GM19238 (cell line): ENCODE measurements at regions not wholly inside any gene's neighbourhood (a gene's known extent, or its start where the extent isn't known, plus 50 kb on each side); places are given as distances from the start of the nearest gene placed in this dataset.
"Not testable (repeated sequence)": the region's sequence is repeated elsewhere in the genome, so short reads cannot be mapped to it uniquely, and the experiment has no call there.

ENCODE experiments used
- DNase-seq: peaks from one replicate; pipeline ENCODE4 v3.0.0; 2011; ENCODE audit warnings: low spot score; ENCODE audit not compliant: insufficient read length

DNA sequence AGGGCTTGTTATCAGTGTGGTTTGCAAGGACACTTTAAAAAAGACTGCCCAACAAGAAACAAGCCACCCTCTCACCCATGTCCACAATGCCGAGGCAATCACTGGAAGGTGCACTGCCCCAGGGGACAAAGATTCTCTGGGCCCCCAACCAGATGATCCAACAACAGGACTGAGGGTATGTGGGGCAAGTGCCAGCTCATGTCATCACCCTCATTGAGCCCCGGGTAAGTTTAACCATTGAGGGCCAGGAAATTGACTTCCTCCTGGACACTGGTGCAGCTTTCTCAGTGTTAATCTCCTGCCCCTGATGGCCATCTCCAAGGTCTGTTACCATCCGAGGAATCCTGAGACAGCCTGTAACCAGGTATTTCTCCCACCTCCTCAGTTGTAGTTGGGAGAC, 373.0 kb upstream of the SFSWAP start:
- DNase-seq = not testable (repeated sequence)

DNA sequence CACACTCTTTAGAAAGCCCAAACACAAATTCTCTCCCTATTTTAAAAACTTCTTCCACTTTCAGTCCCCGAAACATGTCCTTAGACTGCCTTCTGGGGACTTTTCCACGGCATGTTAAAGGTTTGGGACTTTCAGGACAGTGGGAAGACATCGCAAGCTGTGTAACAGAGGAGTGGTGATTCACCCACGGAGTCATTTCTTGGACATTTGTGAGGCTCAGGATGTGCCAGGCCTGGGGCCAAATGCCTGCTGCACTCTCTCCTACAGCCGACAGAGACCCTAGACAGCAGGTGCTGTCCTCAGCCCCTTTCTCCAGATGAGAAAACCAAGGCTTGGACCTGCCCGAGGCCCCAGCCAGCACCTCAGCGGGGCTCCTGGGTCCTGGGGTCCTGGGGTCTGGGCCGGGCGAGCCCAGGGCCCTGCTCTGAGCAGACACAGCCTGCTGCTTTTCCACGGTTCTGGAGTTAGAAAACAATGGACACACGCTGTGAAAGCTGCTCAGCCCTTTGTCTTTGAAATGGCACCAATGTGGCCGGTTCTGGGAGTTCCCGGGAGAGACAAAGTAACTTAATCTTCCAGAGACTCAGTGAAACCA, 370.2 kb upstream of the SFSWAP start:
- no peak for DNase-seq

DNA sequence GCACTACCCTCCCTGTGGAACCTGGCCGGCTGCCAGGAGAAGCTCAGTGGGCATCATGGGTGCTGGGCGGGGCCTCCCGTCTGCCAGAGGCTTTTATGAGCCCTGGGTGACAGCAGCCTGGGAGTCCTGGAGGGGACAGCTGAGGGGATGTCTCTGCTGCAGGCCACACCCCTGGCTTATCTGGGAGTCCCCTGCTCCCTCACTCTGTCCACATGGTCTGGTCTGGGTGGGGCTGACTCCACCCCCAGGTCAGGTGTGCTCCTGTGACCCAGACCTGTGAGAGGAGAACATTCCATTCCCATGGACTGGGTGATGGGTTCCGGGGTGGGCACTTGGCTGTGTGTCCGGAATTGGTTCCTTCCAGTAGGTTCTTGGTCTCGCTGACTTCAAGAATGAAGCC, 369.3 kb upstream of the SFSWAP start:
- DNase-seq = not testable (repeated sequence)

DNA sequence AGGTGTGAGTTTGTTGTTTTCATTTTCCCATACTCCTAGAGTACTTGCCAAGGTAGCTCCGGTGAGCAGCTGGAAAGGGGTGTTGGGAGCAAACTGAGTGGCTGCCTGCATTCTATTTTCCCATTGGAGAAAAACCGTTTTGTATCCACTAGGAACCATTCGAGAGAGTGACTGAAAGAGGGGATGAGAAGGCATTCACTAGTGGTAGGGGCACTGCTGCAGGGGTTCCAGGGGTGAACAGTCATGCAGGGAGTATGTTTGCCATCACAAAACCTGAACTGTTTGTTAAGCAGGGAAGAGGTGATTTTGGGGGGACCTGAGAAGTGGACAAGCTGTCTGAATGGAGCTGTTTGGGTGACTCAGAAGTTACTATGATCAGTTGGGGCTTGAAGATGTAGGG, 367.5 kb upstream of the SFSWAP start:
- not testable (repeated sequence) for DNase-seq

DNA sequence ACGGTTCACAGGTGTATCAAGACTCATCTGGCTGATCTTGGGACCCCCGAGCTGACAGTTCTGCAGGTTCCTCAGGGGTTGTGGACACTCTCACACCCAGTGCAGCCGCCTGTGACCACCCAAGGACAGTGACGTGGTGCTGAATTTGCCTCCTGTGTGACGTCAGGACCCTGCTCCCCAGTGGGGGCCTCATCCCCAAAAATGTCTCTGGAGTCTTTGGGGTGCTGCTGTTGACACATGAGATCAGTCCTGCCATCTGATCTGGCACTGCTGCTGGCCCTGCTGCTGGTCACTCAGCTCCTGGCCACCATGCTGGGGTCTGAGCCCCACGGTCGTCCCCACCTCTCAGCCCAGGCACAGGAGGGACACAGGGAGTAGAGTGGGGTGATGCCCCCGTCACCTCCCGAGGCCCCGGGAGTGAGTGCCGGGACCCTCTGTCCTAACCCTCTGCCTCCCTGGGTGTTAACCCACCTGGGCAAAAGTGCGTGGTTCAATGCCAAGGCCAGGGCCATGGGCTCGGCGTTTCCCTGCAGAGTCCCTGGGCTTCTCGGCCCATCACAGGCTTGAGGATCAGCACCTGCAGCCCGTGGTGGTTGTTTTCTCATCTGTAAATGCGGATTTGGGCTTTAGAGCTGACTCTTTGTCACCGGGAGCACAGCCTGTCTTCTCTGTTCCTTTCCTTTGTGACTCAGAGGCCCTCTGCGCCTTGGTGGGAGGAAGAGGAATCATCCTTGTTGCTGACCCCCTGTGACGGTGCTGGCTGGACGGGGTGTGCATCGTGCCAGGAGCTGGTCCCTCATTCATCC, 366.0 kb upstream of the SFSWAP start:
- DNase-seq = not testable (repeated sequence)

DNA sequence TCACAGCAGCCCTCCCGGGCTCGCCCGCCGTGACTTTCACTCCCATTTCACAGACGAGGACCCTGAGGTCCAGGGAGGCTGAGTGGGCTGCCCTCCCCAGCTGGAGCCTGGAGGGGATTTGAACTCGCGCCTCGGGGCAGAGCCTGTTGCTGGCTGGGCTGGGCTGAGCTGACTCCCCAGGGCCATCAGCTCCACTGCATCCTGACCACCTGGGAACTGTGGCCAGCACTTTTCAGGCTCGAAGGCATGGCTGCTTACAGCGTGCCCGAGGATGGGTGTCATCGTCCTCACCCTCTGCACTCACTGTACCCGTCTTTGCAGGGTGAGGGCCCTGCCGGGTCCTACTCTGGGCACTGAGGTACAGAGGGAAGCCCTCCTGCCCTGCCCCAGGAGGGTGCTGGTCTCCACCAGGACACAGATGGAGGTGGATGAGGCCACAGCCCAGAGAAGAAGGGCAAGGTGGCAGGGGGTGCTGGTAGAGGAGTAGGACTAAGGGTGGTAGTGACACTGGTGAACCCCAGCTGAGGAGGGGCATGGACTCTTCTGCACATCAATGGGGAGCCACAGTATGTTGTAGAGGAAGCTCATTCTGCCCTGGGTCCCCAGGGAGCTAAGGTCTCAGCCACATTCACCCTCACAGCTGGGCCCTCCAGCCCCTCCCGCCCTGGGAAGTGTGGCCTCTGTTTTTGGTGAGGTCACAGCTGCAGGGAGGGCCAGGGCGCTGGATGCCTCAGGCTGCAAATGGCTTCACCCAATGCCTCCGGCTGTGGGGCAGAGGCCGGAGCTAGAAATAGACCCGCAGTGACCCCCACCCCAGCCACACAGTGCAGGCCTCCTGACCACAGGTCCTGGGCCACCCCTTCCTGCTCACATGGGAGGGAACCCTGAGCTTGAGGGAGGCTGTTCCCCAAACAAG, 365.1 kb upstream of the SFSWAP start:
- no peak for DNase-seq

DNA sequence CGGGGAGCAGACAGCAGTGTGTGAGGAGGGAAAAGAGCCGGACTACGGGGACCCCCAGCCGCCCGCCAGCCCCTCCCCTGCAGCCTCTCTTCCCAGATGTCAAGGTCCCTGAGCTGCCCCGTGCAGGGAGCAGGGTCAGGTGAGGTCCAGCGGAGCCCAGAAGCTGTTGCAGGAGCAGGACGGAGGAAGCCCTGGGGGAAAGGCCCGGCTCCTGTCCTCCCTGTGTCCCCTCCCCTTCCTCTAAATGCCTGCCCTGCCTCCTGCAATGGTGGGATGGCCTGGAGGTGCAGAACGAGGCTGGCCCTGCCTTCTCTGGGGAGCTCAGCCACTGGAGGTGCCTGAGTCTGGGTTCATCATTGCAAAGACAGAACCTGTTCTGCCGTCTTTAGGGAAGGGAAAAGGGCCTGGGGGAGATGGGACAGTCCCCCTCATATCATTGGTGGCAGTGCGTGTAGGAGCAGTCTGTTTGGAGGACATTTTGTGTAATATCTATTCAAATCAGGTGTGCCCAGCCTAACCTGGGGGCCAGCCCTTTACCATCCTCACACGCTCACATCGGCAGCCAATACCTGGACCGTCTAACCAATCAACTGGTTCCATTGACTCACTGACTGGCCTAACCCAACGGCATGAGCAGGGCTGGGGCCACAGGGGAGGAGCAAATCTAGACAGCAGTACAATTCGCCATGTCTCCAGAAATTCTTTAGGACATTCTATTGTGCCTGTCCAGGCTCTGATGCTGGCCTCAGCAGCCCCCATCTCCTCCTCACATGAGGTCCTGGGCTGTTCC, 364.1 kb upstream of the SFSWAP start:
- DNase-seq = no peak

DNA sequence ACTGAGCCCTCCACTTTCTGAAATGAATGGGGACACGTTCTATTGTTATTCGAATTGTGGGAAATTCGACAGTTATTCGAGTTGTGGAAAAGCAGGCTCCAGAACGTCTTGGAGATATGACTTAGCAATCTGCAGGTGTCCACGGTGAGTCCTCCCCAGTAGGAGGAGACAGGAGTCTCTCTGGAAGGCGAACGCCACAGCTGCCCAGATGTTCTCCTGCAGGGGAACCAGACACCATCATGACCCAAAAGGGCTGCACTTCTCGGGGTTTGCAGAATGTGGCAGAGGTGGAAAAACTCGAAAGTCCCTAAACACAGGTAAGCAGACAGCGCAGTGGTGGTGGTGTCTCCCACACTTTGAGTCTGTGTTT, 363.6 kb upstream of the SFSWAP start:
- DNase-seq = no peak

DNA sequence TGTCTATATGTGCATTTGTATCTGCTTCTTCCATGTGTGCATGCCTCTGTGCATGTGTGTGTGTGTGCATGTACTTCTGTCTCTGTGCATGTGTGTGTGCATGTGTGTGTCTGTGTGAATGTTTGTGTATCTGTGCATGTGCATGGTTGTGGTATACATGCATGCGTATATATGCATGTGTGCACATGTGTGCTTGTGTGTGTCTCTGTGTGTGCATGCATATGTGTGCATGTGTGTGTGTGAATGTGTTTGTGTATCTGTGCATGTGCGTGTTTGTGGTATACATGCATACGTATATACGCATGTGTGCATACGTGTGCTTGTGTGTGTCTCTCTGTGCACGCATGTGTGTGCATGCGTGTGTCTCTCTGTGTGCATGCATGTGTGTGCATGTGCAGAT, 363.2 kb upstream of the SFSWAP start:
- no peak for DNase-seq

DNA sequence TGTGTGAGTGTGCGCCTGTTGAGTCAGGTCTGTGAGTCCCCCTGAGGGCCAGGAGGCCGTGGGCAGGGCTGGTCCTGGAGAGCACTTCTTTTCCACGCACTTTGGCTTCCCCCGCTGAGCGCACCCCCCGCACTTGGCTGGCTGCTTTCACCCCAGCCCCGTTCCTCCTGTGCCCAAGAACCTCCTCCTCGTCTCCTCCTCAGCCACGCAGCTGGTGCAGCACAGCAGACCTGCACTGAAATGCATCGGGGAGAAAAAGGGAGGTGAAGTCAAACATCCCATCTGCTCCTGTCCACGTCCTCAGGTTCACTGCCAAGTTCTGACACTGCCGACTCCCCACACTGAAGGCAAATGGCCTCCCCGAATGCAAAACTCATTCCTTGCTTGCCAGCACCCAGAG, 362.7 kb upstream of the SFSWAP start:
- no peak for DNase-seq

DNA sequence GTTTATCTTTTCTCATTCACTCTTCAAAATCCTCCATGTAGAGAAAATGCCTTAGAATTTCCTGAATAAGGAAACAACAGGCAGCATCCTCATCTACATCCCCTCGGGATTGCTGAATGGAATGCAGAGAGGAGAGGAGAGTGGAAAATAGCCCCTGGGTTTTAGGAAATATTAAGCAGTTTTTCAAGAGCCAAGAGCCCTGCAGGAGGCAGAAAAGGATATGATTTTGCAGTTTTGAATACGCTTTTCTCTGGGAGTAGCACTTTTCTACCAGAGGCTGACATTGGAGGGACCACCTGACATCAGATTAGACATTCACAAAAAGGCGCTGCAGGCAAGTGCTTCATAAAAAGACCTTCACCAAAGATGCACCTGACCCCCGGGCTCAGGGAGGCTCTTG, 362.2 kb upstream of the SFSWAP start:
- DNase-seq = no peak

DNA sequence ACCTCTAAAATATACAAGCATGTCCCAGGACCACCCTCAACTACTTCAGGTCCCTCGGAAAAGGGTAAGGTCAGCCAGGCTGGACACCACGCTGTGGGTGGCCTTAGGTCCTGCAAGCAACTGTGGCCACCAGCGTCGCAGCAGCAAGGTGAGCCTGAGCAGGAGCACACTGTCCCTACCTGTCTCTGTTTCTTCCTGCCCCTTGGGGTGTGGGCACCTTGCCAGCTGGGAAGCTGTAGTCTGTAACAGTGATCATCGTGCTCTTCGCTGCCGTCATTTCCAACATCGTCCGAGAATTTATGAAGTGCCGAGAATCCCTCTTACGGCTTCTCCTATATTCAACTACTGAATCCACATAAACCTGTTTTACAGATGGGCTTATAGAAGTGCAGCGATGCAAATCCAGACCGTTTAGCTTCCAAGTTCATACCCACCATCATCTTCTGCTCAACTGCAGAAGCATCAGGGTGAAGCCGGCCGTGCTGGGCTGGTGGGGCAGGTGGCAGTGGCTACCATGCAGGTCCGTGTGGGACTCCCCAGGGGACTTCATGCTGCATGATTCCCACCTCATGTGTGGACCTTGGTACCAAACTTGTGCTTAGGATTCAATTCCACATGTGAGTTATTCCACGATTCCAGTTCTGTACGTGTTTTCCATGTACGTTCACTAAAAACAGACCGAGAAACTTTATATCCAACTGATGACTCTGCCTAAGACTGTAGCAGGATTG, 361.3 kb upstream of the SFSWAP start:
- no peak for DNase-seq

DNA sequence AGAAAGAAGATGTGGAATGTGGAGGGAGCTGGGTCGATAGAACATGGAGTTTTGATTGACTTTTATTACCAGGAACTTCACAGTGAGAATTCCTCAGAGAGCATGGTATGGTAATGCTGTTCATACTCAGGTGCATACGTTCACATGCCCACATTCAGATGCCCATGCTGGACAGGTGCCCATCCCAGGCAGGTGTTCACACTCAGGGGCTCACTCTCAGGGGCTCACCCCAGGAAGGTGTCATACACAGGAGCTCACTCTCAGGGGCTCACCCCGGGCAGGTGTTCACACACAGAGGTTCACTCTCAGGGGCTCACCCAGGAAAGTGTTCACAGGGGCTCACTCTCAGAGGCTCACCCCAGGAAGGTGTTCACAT, 360.0 kb upstream of the SFSWAP start:
- DNase-seq = no peak

DNA sequence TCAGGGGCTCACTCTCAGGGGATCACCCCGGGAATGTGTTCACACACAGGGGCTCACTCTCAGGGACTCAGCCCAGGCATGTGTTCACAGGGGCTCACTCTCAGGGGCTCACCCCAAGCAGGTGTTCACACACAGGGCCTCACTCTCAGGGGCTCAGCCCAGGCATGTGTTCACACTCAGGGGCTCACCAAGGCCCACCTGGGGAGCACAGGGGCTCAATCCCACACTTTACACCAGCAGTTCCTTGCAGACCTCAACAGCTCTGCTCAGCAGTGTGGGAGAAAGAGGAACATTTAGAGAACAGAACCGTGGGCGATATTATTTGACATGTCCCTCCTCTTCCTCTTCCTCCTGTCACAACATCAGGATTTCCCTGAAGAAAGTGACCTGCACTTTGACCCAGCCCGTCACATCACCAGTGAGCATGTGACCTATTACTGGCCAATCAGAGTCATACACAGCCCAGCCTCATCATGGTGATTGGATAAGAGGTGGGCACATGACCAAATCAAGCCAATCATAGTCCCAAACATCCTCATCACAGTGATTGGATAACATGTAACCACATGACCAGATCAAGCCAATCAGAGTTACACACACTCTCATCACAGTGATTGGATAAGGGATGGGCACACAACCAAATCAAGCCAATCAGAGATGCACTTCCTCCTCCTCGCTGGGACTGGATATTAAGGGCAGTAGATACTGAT, 359.4 kb upstream of the SFSWAP start:
- DNase-seq = no peak

DNA sequence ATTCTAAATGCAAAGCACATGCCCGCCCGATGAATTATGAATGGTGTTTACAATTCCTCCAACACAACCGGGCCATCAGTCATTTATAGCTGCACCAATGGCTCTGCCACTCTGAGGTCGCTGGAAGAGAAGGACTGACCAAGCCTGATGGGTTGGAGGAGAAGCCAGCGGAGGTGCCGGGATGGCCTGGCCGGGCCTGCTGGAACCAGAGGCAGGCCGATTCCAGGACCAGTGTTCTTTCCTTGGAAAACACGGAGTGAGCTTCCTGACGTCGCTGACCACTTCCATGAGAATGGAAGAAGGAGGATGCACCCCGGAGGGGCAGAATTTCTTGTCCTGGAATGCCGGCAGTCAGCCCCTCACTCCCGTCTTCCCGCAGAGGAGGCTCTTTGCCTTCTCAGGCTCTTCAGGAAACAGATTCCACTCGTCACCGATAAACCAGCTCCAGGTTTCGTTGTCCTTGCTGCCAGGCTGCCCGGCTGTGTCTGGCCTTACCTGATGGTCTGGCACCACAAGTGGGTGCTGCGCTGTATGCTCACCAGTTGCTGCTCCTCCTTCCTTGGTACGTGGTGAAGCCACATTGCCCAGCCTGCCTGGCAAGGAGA, 358.5 kb upstream of the SFSWAP start:
- no peak for DNase-seq

DNA sequence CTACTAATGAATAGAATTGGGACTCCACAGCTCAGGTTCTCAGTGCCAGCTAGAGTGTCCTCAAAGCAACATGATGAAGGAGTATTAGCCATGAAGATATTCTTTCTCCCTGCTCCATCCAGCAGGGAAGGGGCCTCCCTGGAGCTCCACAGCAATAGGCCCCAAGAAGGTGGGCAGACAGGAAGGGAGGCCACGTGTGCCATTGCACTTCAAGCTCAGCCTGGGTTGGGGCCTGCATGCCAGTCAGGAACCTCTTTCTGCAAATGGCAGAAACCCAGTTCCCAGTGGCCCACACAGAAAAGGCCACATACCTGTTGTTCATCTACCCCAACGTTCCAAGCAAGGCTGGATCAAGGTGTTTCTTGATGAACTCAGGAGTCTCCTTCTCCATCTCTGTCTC, 357.5 kb upstream of the SFSWAP start:
- DNase-seq = no peak

DNA sequence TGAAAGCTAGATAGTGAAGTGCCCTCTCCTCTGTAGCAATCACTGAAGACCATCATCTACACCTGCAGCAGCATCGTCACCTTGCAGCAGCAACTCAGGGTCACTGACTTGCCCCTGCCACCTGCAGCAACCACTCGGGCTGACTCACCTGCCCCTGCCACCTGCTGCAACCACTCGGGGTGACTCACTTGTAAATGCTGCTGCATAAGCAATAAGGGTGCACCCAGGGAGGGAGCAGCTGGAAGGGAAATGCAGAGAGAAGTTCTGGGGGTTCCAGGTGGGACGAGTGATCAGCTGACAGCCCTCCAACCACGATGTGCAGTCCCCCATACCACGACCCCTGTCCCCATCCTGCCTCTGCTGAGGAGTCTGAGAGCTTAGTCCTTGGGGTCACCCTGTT, 357.1 kb upstream of the SFSWAP start:
- DNase-seq = no peak

DNA sequence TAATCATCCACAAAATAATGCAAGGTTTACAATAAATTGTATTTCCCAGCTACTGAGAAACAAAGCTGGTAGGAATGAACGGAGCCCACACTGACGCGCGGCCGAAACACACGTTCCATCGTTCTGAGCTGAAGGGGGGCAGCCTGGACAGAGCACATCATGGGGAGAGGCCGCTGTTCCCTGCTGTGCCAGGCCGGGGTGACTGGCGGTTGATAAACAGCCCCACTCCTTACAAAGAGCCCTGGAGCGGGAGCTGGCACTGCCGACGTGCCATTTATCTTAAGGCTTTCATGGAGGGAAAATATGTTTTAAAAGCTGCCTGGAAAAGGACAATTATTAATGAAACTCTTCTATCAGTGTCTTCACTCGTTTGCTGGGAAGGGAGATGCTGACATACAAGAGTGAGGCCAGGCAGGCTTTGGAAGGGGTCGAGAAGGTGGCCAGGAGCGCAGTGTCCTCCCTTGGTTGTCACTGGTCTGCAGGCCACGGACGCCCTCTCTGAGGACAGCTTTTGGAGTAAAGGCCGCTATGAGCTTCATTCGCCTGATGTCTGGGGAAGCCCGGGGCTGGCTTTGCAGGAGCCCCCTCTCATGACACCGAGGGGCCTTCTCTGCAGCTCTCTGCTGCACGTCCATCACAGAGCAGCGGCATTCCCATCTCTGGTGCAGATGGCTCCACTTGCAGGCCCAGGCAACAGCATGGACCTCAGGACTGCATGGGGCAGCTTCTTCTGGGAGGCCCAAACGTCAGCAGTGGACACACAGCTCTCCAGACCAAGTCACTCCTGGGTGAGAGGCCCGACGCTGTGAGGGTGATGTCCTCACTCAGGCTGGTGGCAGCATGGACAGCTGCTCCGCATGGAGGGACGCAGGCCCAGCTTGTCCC, 355.3 kb upstream of the SFSWAP start:
- no peak for DNase-seq
